NB4 (cell line): ENCODE measurements at regions not wholly inside any gene's neighbourhood (a gene's known extent, or its start where the extent isn't known, plus 50 kb on each side); places are given as distances from the start of the nearest gene placed in this dataset.

Source experiments
- DNase-seq: peaks from one replicate; pipeline ENCODE4 v3.0.0; 2010; ENCODE audit warnings: low read depth
- H3K4me3 ChIP-seq: one replicate; pipeline ENCODE4 v1.5.1; 2011; ENCODE audit warnings: mild to moderate bottlenecking, low read depth, low read length, moderate library complexity
- MYC ChIP-seq: IDR thresholded peaks from 2 replicates; pipeline ENCODE4 v1.6.1; 2011; ENCODE audit warnings: low read depth, low read length
- POLR2A ChIP-seq: IDR thresholded peaks from 2 replicates; pipeline ENCODE4 v1.6.1; 2011; ENCODE audit warnings: mild to moderate bottlenecking; ENCODE audit not compliant: insufficient read length; ENCODE audit errors: extremely low read depth
- TF ChIP-seq, protein P1 (sequence below): IDR thresholded peaks from 2 replicates; pipeline ENCODE4 v1.6.1; 2011; ENCODE audit warnings: low read depth, low read length
- TF ChIP-seq, protein P2 (sequence below): IDR thresholded peaks from one replicate; pipeline ENCODE4 v1.5.1; 2012; ENCODE audit warnings: low read depth, low read length

DNA sequence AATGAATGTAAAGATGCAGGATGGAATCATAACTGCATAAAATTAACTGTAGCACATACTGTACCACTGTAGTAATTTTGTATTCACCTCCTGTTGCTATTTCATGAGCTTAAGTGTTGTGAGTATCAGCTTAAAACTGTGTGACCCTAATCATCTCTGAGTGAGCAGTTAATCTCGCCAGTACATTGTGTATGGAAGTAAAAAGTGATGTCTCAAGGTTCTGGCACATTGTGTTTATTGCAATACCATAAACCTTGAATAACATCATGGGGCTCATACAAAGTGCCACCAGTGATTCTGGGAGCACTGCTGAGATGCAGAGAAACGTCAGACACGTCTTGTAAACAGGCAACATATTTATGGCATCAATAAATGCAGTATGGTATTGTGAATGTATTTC, 124.5 kb downstream of the PMAIP1 start:
- H3K4me3 ChIP-seq, result no peak overlapping the region
- TF ChIP-seq, protein P1, sequence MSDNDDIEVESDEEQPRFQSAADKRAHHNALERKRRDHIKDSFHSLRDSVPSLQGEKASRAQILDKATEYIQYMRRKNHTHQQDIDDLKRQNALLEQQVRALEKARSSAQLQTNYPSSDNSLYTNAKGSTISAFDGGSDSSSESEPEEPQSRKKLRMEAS, result no peak
- no peak for TF ChIP-seq POLR2A
- TF ChIP-seq, protein P2, sequence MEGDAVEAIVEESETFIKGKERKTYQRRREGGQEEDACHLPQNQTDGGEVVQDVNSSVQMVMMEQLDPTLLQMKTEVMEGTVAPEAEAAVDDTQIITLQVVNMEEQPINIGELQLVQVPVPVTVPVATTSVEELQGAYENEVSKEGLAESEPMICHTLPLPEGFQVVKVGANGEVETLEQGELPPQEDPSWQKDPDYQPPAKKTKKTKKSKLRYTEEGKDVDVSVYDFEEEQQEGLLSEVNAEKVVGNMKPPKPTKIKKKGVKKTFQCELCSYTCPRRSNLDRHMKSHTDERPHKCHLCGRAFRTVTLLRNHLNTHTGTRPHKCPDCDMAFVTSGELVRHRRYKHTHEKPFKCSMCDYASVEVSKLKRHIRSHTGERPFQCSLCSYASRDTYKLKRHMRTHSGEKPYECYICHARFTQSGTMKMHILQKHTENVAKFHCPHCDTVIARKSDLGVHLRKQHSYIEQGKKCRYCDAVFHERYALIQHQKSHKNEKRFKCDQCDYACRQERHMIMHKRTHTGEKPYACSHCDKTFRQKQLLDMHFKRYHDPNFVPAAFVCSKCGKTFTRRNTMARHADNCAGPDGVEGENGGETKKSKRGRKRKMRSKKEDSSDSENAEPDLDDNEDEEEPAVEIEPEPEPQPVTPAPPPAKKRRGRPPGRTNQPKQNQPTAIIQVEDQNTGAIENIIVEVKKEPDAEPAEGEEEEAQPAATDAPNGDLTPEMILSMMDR, result no peak
- DNase-seq, result no peak

DNA sequence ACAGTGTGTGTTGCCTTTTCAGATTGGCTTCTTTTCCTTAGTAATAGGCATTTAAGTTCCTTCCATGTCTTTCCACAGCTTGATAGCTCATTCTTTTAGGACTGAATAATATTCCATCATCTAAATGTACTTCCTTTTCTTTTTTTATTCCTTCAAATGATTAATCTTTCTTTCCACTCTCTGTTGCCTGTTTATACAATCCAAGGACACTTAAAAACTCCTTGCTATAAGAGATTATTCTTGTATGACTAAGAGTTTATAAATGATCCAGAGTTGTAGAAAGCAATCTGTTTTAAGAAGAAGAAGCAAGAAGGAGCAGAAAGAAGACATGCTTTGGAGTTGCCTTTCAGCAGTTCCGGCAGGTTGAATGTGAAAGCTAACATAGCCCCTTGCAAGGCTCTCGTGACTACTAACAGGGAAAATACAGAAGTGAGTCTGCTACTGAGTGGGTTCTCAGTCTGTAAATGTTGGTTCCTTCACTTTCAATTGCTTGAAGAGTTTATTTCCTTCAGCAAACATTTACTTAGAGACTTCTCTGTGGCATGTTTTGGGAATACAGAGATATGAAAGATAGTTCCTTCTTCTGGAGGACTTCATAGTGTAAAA, 123.0 kb downstream of the PMAIP1 start:
- TF ChIP-seq POLR2A, result no peak
- TF ChIP-seq, protein P1, result no peak
- TF ChIP-seq, protein P2, result no peak
- TF ChIP-seq MYC, result no peak

DNA sequence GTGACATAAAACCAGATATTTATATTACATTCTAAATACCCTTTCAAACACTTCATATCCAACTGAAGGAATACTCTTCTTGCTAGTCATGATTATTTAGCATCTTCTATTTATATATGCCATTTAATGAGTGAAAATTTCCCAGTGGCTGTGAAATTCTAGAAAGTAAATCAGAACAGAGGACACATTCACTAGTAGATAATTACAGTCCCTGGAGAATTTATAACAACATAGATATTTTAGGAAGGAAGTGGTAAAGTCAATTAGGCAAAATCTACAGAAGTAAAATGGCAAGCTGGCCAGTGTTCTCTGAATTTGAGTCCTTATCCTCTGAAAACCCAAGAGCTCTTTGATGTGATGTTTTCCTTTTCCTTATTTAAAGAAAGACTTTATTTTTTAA, 121.8 kb downstream of the PMAIP1 start:
- no peak for TF ChIP-seq POLR2A
- TF ChIP-seq, protein P1, result no peak
- TF ChIP-seq, protein P2, result no peak
- TF ChIP-seq MYC, result no peak
- DNase-seq, result no peak
- no peak overlapping the region for H3K4me3 ChIP-seq

More for the DNA sequence above, 123.0 kb downstream of the PMAIP1 start:
- DNase-seq, result no peak
- no peak overlapping the region for H3K4me3 ChIP-seq

DNA sequence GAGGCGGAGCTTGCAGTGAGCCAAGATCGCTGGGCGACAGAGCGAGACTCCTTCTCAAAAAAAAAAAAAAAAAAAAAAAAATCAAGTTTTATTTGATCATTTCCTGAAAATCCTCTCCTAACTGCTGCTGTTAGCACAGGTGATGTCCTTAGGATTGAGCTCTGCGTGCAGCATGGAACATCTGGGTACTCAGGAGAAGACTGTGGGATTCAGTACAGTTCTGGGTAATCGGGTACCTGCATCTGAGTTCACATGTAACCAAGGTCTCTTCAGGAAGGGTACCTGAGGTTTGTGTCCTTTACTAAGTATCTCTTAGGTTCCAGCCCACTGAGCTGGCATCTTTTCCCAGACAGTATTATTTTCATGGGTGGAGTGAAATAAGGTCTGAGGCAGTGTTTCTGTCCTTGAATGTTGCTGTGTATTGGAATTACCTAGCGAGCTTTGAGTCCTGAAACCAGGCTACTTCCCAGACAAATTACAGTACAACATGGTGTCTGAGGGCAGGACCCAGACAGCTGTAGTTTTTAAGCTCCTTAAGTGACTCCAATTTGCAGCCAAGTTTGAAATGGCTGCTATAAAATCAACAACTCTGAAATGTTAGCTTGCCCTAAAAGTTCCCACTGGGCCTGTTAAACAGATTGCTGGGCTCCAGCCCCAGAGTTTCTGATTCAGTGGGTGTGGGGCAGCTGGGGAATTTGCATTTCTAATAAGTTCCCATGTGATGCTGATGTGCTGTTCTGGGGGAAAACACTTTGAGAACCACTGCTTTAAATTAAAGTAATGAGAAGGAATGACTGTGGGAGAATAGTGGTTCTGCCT, 120.5 kb downstream of the PMAIP1 start:
- DNase-seq, result no peak
- no peak overlapping the region for H3K4me3 ChIP-seq
- no peak for TF ChIP-seq MYC
- no peak for TF ChIP-seq POLR2A
- TF ChIP-seq, protein P1, result no peak
- TF ChIP-seq, protein P2, result no peak

DNA sequence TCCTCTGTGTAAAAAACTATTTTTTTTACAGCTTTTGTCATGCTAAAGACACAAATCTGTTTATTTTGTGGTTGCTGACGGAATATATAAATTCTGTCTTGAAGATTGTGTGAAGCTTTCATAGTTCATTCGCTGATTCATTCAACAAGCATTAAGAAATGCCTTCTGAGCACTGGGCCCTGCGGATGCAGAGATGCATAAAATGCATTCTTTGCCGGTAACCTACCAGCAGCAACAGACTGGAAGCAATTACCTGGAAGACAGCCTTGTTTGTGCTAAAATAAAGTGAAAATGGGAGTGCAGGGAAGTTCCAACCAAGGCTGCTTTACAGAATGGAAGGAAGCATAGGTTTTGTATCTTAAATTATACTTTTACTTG, 119.7 kb downstream of the PMAIP1 start:
- no peak overlapping the region for H3K4me3 ChIP-seq
- no peak for TF ChIP-seq MYC
- no peak for TF ChIP-seq POLR2A
- TF ChIP-seq, protein P1, result no peak
- TF ChIP-seq, protein P2, result no peak
- no peak for DNase-seq
